Liver (tissue), 8 donors: ENCODE measurements at regions not wholly inside any gene's neighbourhood (a gene's known extent, or its start where the extent isn't known, plus 50 kb on each side); places are given as distances from the start of the nearest gene placed in this dataset.

Experiments
- DNase-seq: peaks from one replicate; pipeline ENCODE4 v3.0.0-alpha.2; 2017; ENCODE audit warnings: low spot score
- H3K27ac ChIP-seq, 2 donors: one replicate each; pipeline ENCODE4 v1.7.0; 2013; ENCODE audit warnings: inconsistent platforms in 2 of 2, low read length in 2 of 2, control low read depth in 1 of 2, low read depth in 1 of 2, mild to moderate bottlenecking in 1 of 2
- H3K27me3 ChIP-seq, 4 donors: one replicate each; pipeline versions ENCODE4 v1.6.1 to v1.7.0; 2013; ENCODE audit warnings: low read length in 3 of 4, inconsistent platforms in 1 of 4, mild to moderate bottlenecking in 1 of 4, moderate library complexity in 1 of 4; ENCODE audit not compliant: control insufficient read depth in 4 of 4, insufficient read depth in 4 of 4
- H3K36me3 ChIP-seq, 4 donors: one replicate each; pipeline versions ENCODE4 v1.6.1 to v1.7.0; 2013; ENCODE audit warnings: low read length in 3 of 4, mild to moderate bottlenecking in 3 of 4, low read depth in 1 of 4, moderate library complexity in 1 of 4; ENCODE audit not compliant: control insufficient read depth in 4 of 4, insufficient read depth in 3 of 4
- H3K4me1 ChIP-seq, 4 donors: one replicate each; pipeline versions ENCODE4 v1.6.1 to v1.7.0; 2013; ENCODE audit warnings: low read length in 3 of 4, mild to moderate bottlenecking in 3 of 4, moderate library complexity in 1 of 4; ENCODE audit not compliant: control insufficient read depth in 4 of 4, insufficient read depth in 4 of 4
- H3K4me3 ChIP-seq, 3 donors: one replicate each; pipeline versions ENCODE4 v1.6.1 to v1.7.0; 2013; ENCODE audit warnings: low read length in 3 of 3, control low read depth in 1 of 3, low read depth in 1 of 3, mild to moderate bottlenecking in 1 of 3
- H3K9ac ChIP-seq, 2 donors: one replicate each; pipeline ENCODE4 v1.7.0; 2013; ENCODE audit warnings: low read length in 2 of 2, mild to moderate bottlenecking in 2 of 2, moderate library complexity in 2 of 2, control low read depth in 1 of 2, low read depth in 1 of 2
- H3K9me3 ChIP-seq, 4 donors: one replicate each; pipeline versions ENCODE4 v1.6.1 to v1.7.0; 2013; ENCODE audit warnings: low read length in 3 of 4; ENCODE audit not compliant: control insufficient read depth in 4 of 4
- ATF3 ChIP-seq: IDR thresholded peaks from 2 replicates; pipeline ENCODE4 v1.6.1; 2016; ENCODE audit warnings: antibody characterized with exemption
- EGR1 ChIP-seq, 2 donors: IDR thresholded peaks; 2 replicates each; pipeline ENCODE4 v1.6.1; 2016 to 2018; ENCODE audit warnings: antibody characterized with exemption in 2 of 2, low read depth in 2 of 2
- FOXA1 ChIP-seq: IDR thresholded peaks from 2 replicates; pipeline ENCODE4 v1.6.1; 2016; ENCODE audit warnings: antibody characterized with exemption
- FOXA2 ChIP-seq: IDR thresholded peaks from 2 replicates; pipeline ENCODE4 v1.6.1; 2016; ENCODE audit warnings: antibody characterized with exemption
- GABPA ChIP-seq, 2 donors: IDR thresholded peaks in 1 of 2; conservative IDR thresholded peaks in 1 of 2; 2 replicates each; pipeline ENCODE4 v1.6.1; 2016; ENCODE audit warnings: antibody characterized with exemption in 2 of 2, mild to moderate bottlenecking in 1 of 2, moderate library complexity in 1 of 2
- HNF4A ChIP-seq, 2 donors: conservative IDR thresholded peaks; 2 replicates each; pipeline ENCODE4 v1.6.1; 2016; ENCODE audit warnings: antibody characterized with exemption in 2 of 2, mild to moderate bottlenecking in 2 of 2
- HNF4G ChIP-seq: IDR thresholded peaks from 2 replicates; pipeline ENCODE4 v1.6.1; 2016; ENCODE audit warnings: antibody characterized with exemption
- JUND ChIP-seq, 2 donors: IDR thresholded peaks; 2 replicates each; pipeline ENCODE4 v1.6.1; 2016; ENCODE audit warnings: antibody characterized with exemption in 2 of 2
- NR2F2 ChIP-seq: IDR thresholded peaks from 2 replicates; pipeline ENCODE4 v1.6.1; 2016; ENCODE audit warnings: antibody characterized with exemption
- RAD21 ChIP-seq, 2 donors: IDR thresholded peaks; 2 replicates each; pipeline ENCODE4 v1.6.1; 2016; ENCODE audit warnings: antibody characterized with exemption in 2 of 2, mild to moderate bottlenecking in 2 of 2
- REST ChIP-seq: IDR thresholded peaks from 2 replicates; pipeline ENCODE4 v1.6.1; 2016; ENCODE audit warnings: antibody characterized with exemption, mild to moderate bottlenecking
- RXRA ChIP-seq, 2 donors: IDR thresholded peaks; 2 replicates each; pipeline ENCODE4 v1.6.1; 2017 to 2018; ENCODE audit warnings: antibody characterized with exemption in 2 of 2, mild to moderate bottlenecking in 1 of 2
- SP1 ChIP-seq: IDR thresholded peaks from 2 replicates; pipeline ENCODE4 v1.6.1; 2018; ENCODE audit warnings: antibody characterized with exemption, mild to moderate bottlenecking
- TAF1 ChIP-seq: conservative IDR thresholded peaks from 2 replicates; pipeline ENCODE4 v1.6.1; 2016; ENCODE audit warnings: antibody characterized with exemption, mild to moderate bottlenecking
- YY1 ChIP-seq: IDR thresholded peaks from 2 replicates; pipeline ENCODE4 v1.6.1; 2016; ENCODE audit warnings: antibody characterized with exemption, mild to moderate bottlenecking
- WGBS: extraction: QIAGEN DNeasy Blood & Tissue Kit; methylation state at CpG from one replicate; pipeline ENCODE4 v1.1.7; 2013; 5-methylcytosine and 5-hydroxymethylcytosine counted together
- TF ChIP-seq, protein P1 (sequence below): IDR thresholded peaks from 2 replicates; pipeline ENCODE4 v1.6.1; 2016; ENCODE audit warnings: antibody characterized with exemption
- TF ChIP-seq, protein P2 (sequence below): fragments of 150-350 bp; IDR thresholded peaks from 2 replicates; pipeline ENCODE4 v1.5.1; 2017; ENCODE audit warnings: improper control_type of control experiment, low read depth, low read length; ENCODE audit not compliant: missing input control
- donor health status: healthy.
- donor health status: healthy.
- donor health status: healthy.
- donor health status: healthy.
- donor health status: healthy.

- Histone ChIP-seq H3K4me1 (peaks cover 0 to 1% (median 0%) of the 10 kb centered on the region in 4 donors), H3K4me3 (no peak overlapping the region), H3K9ac (no peak overlapping the region), H3K27me3 (no peaks in the 10 kb centered on the region), H3K36me3 (no peaks in the 10 kb centered on the region), H3K9me3 (no peaks in the 10 kb centered on the region), H3K27ac (no peak overlapping the region)
- no peak for DNase-seq
- TF ChIP-seq FOXA1: no peak
- TF ChIP-seq SP1: no peak
- no peak for TF ChIP-seq RXRA (IDR thresholded peaks at IDR 0.05)
- no peak for TF ChIP-seq YY1
- TF ChIP-seq ATF3: no peak
- TF ChIP-seq NR2F2: no peak
- TF ChIP-seq JUND (IDR thresholded peaks at IDR 0.05): no peak
- TF ChIP-seq, protein P1, sequence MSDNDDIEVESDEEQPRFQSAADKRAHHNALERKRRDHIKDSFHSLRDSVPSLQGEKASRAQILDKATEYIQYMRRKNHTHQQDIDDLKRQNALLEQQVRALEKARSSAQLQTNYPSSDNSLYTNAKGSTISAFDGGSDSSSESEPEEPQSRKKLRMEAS: no peak
- TF ChIP-seq HNF4A (conservative IDR thresholded peaks at IDR 0.05): no peak
- TF ChIP-seq HNF4G: no peak
- no peak for TF ChIP-seq FOXA2
- no peak for TF ChIP-seq TAF1
- TF ChIP-seq EGR1 (IDR thresholded peaks at IDR 0.05; ENCODE audit: low read depth in 2 of 2): no peak
- TF ChIP-seq, protein P2, sequence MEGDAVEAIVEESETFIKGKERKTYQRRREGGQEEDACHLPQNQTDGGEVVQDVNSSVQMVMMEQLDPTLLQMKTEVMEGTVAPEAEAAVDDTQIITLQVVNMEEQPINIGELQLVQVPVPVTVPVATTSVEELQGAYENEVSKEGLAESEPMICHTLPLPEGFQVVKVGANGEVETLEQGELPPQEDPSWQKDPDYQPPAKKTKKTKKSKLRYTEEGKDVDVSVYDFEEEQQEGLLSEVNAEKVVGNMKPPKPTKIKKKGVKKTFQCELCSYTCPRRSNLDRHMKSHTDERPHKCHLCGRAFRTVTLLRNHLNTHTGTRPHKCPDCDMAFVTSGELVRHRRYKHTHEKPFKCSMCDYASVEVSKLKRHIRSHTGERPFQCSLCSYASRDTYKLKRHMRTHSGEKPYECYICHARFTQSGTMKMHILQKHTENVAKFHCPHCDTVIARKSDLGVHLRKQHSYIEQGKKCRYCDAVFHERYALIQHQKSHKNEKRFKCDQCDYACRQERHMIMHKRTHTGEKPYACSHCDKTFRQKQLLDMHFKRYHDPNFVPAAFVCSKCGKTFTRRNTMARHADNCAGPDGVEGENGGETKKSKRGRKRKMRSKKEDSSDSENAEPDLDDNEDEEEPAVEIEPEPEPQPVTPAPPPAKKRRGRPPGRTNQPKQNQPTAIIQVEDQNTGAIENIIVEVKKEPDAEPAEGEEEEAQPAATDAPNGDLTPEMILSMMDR: no peak
- TF ChIP-seq RAD21 (IDR thresholded peaks at IDR 0.05): no peak
Observed at GRCh38 chr18:53747663-53748160, 476.8 kb downstream of the MBD2 start.

DNA sequence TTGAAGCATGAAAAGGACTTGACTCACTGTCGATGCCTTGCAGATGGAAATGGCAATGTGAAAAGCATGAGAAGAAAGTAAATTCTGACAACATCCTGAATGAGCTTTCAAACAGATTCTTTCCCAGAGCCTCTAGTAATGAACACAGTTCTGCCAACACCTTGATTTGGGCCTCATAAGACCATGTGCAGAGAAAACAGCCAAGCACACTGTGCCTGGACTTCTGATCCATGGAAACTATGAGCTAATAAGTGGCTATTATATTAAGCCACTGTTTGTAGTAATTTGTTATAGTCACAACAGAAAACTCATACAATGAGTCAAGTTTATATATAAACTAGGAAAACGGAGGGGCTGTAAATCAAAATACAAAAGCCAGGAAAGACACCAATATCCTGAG, 477.3 kb downstream of the MBD2 start:
- TF ChIP-seq HNF4A (conservative IDR thresholded peaks at IDR 0.05) (no peak), HNF4G (no peak), FOXA1 (no peak), NR2F2 (no peak), REST (no peak), FOXA2 (no peak), YY1 (no peak), SP1 (no peak), RXRA (IDR thresholded peaks at IDR 0.05) (no peak), GABPA (IDR thresholded peaks at IDR 0.05 in 1 of 2, conservative IDR thresholded peaks at IDR 0.05 in 1 of 2) (no peak), ATF3 (no peak), RAD21 (IDR thresholded peaks at IDR 0.05) (no peak), JUND (IDR thresholded peaks at IDR 0.05) (no peak), TAF1 (no peak)
- TF ChIP-seq, protein P2: no peak
- H3K9ac ChIP-seq: no peak overlapping the region
- no peak overlapping the region for H3K27ac ChIP-seq
- H3K27me3 ChIP-seq: no peaks in the 10 kb centered on the region
- no peaks in the 10 kb centered on the region for H3K36me3 ChIP-seq
- WGBS: 87% methylated on average over 2 of the region's 2 CpGs
- H3K9me3 ChIP-seq: no peaks in the 10 kb centered on the region
- H3K4me3 ChIP-seq: no peak overlapping the region
- no peak for DNase-seq
- H3K4me1 ChIP-seq: peaks cover 0 to 1% (median 0%) of the 10 kb centered on the region in 4 donors
